NOMO-1 treated with DMSO at 0.1 percent for 48 hours (cell line): ENCODE measurements at regions not wholly inside any gene's neighbourhood (a gene's known extent, or its start where the extent isn't known, plus 50 kb on each side); places are given as distances from the start of the nearest gene placed in this dataset.

Experiments
- DNase-seq: peaks from one replicate; lab custom pipeline; 2025; ENCODE audit not compliant: unreplicated experiment; lab: John Stamatoyannopoulos, UW

GRCh38 chr12:3968523-3968922, 95.3 kb upstream of the PARP11 start:
- no peak for DNase-seq

- DNase-seq = no peak
Measured at GRCh38 chr12:3967556-3968160, 94.5 kb upstream of the PARP11 start.

GRCh38 chr12:3966376-3966775, 93.2 kb upstream of the PARP11 start:
- no peak for DNase-seq

GRCh38 chr12:3965046-3965445, 91.8 kb upstream of the PARP11 start:
- no peak for DNase-seq

- no peak for DNase-seq
Measured at GRCh38 chr12:3964439-3964838, 91.2 kb upstream of the PARP11 start.

- no peak for DNase-seq
Measured at GRCh38 chr12:3962631-3963483, 89.7 kb upstream of the PARP11 start.

- no peak for DNase-seq
Measured at GRCh38 chr12:3961591-3961990, 88.4 kb upstream of the PARP11 start.

GRCh38 chr12:3959799-3960560, 86.8 kb upstream of the PARP11 start:
- no peak for DNase-seq

- DNase-seq = no peak
Measured at GRCh38 chr12:3958534-3958933, 85.3 kb upstream of the PARP11 start.

- DNase-seq = no peak
Measured at GRCh38 chr12:3951380-3952135, 78.4 kb upstream of the PARP11 start.

GRCh38 chr12:3950714-3951320, 77.6 kb upstream of the PARP11 start:
- no peak for DNase-seq

- no peak for DNase-seq
Measured at GRCh38 chr12:3947781-3948180, 74.6 kb upstream of the PARP11 start.

- DNase-seq = no peak
Measured at GRCh38 chr12:3945671-3946070, 72.5 kb upstream of the PARP11 start.

GRCh38 chr12:3944620-3945019, 71.4 kb upstream of the PARP11 start:
- no peak for DNase-seq

- no peak for DNase-seq
Measured at GRCh38 chr12:3938042-3938544, 64.9 kb upstream of the PARP11 start.

- DNase-seq = no peak
Measured at GRCh38 chr12:3935078-3935477, 61.9 kb upstream of the PARP11 start.

GRCh38 chr12:3933819-3934192, 60.6 kb upstream of the PARP11 start:
- DNase-seq = no peak

GRCh38 chr12:3933074-3933818, 60.0 kb upstream of the PARP11 start:
- DNase-seq = no peak

- DNase-seq = no peak
Measured at GRCh38 chr12:3931776-3932175, 58.6 kb upstream of the PARP11 start.

- no peak for DNase-seq
Measured at GRCh38 chr12:3931206-3931605, 58.0 kb upstream of the PARP11 start.
